HCT116 (cell line): ENCODE measurements at regions not wholly inside any gene's neighbourhood (a gene's known extent, or its start where the extent isn't known, plus 50 kb on each side); places are given as distances from the start of the nearest gene placed in this dataset.

ENCODE experiments used
- ATAC-seq: fragments of 200-7000 bp; cut with Tn5 transposase; 2 replicates; pipeline ENCODE4 v1.9.1; 2020; ENCODE audit warnings: mild to moderate bottlenecking, moderate library complexity
- BruUV-seq: library from RNA; stranded (reverse); fragments of 400-500 nt; replicated peaks from 2 replicates; lab custom pipeline; 2021; lab: Mats Ljungman, UMichigan
- CTCF ChIA-PET: fragments of 300-600 bp; sonication (Branson Sonifier 250); formaldehyde crosslinking; loops from one replicate; lab custom pipeline; 2021; ENCODE audit warnings: antibody characterized with exemption; lab: Charles Lee
- POLR2A ChIA-PET: fragments of 300-600, 350-600 bp; sonication (Branson Sonifier 250); formaldehyde crosslinking; loops from one replicate; lab custom pipeline; 2021; ENCODE audit warnings: antibody characterized with exemption; lab: Charles Lee
- RAD21 ChIA-PET, 2 experiments: fragments of 300-600 bp; sonication (Branson Sonifier 250); formaldehyde crosslinking; loops; one replicate each; lab custom pipeline; 2023; ENCODE audit warnings: low total read pairs in 2 of 2; ENCODE audit not compliant: uncharacterized antibody in 2 of 2, unreplicated experiment in 2 of 2, low non-redundant PET in 1 of 2; lab: Charles Lee
- DNase-seq: peaks from one replicate; pipeline ENCODE4 v3.0.0-alpha.2; 2010; ENCODE audit warnings: low read depth, low spot score
- H2AFZ ChIP-seq: fragments of 200-600 bp; shearing (Covaris generic), sonication (generic); 2 replicates; pipeline ENCODE4 v1.6.1; 2017; ENCODE audit warnings: low read depth, mixed run types, mixed read lengths, antibody characterized with exemption, low read length; ENCODE audit not compliant: poor library complexity, severe bottlenecking
- H3K27ac ChIP-seq: 2 replicates; pipeline ENCODE4 v1.5.1; 2012; ENCODE audit warnings: low read depth, low read length
- H3K27me3 ChIP-seq: fragments of 200-600 bp; sonication (generic); 2 replicates; pipeline ENCODE4 v1.6.1; 2016; ENCODE audit warnings: mixed run types, low read length, mixed read lengths; ENCODE audit not compliant: insufficient read depth
- H3K36me3 ChIP-seq, 2 experiments: fragments of 200-500 bp in 1 of 2; fragments of 200-600 bp in 1 of 2; sonication (Bioruptor generic) in 1 of 2; sonication (generic) in 1 of 2; 2 replicates each; pipeline versions ENCODE4 v1.5.1 to v1.6.1; 2014 to 2016; ENCODE audit warnings: low read length in 2 of 2, inconsistent platforms in 1 of 2, mixed read lengths in 1 of 2, mixed run types in 1 of 2; ENCODE audit not compliant: insufficient read depth in 2 of 2, control insufficient read depth in 1 of 2
- H3K4me1 ChIP-seq, 2 experiments: fragments of 200-600 bp in 1 of 2; sonication (generic) in 1 of 2; 2 replicates each; pipeline versions ENCODE4 v1.5.1 to v1.6.1; 2012 to 2017; ENCODE audit warnings: low read length in 2 of 2, inconsistent platforms in 1 of 2, mild to moderate bottlenecking in 1 of 2, mixed read lengths in 1 of 2, mixed run types in 1 of 2, moderate library complexity in 1 of 2; ENCODE audit not compliant: insufficient read depth in 2 of 2, control insufficient read depth in 1 of 2
- H3K4me2 ChIP-seq: fragments of 200-600 bp; sonication (generic); 2 replicates; pipeline ENCODE4 v1.6.1; 2017; ENCODE audit warnings: mixed run types, low read length, mixed read lengths
- H3K4me3 ChIP-seq, 2 experiments: fragments of 200-600 bp in 1 of 2; sonication (generic) in 1 of 2; replicated peaks in 1 of 2; 2 replicates each; pipeline ENCODE4 v1.5.1; 2011 to 2016; ENCODE audit warnings: low read length in 2 of 2, control low read depth in 1 of 2, low read depth in 1 of 2, mild to moderate bottlenecking in 1 of 2, mixed read lengths in 1 of 2, mixed run types in 1 of 2
- H3K79me2 ChIP-seq: fragments of 200-600 bp; sonication (generic); 2 replicates; pipeline ENCODE4 v1.6.1; 2017; ENCODE audit warnings: mild to moderate bottlenecking, mixed run types, low read length, moderate library complexity, mixed read lengths; ENCODE audit not compliant: insufficient read depth
- H3K9ac ChIP-seq: fragments of 200-600 bp; sonication (generic); 2 replicates; pipeline ENCODE4 v1.6.1; 2016; ENCODE audit warnings: low read length, mixed read lengths
- H3K9me2 ChIP-seq: fragments of 200-600 bp; sonication (generic), shearing (Covaris generic); 2 replicates; pipeline ENCODE4 v1.6.1; 2017; ENCODE audit warnings: mixed run types, mild to moderate bottlenecking, moderate library complexity; ENCODE audit not compliant: insufficient read depth
- H3K9me3 ChIP-seq, 2 experiments: fragments of 200-500 bp in 1 of 2; fragments of 200-600 bp in 1 of 2; sonication (Bioruptor generic) in 1 of 2; sonication (generic) in 1 of 2; 2 replicates each; pipeline ENCODE4 v1.6.1; 2014 to 2017; ENCODE audit warnings: low read length in 2 of 2, mixed read lengths in 2 of 2, inconsistent platforms in 1 of 2, low read depth in 1 of 2, mild to moderate bottlenecking in 1 of 2, mixed run types in 1 of 2, moderate library complexity in 1 of 2; ENCODE audit not compliant: control insufficient read depth in 1 of 2, insufficient read depth in 1 of 2
- H4K20me1 ChIP-seq: fragments of 200-600 bp; sonication (generic), shearing (Covaris generic); 2 replicates; pipeline ENCODE4 v1.6.1; 2017; ENCODE audit warnings: mixed run types, mild to moderate bottlenecking, moderate library complexity; ENCODE audit not compliant: insufficient read depth
- CBX3 ChIP-seq: IDR thresholded peaks from 2 replicates; pipeline ENCODE4 v1.6.1; 2012; ENCODE audit warnings: low read depth
- ELF1 ChIP-seq: IDR thresholded peaks from 2 replicates; pipeline ENCODE4 v1.6.1; 2012; ENCODE audit warnings: low read depth, borderline replicate concordance
- EZH2 ChIP-seq: fragments of 200-600 bp; sonication (generic); IDR thresholded peaks from 2 replicates; pipeline ENCODE4 v1.6.1; 2017; ENCODE audit warnings: antibody characterized with exemption, mixed run types
- EZH2phosphoT487 ChIP-seq: fragments of 200-600 bp; IDR thresholded peaks from 2 replicates; pipeline ENCODE4 v1.6.1; 2018; ENCODE audit warnings: antibody characterized with exemption, borderline replicate concordance
- FOSL1 ChIP-seq: IDR thresholded peaks from 2 replicates; pipeline ENCODE4 v1.6.1; 2012; ENCODE audit warnings: low read depth
- JUND ChIP-seq: IDR thresholded peaks from 2 replicates; pipeline ENCODE4 v1.6.1; 2012
- POLR2A ChIP-seq: IDR thresholded peaks from 2 replicates; pipeline ENCODE4 v1.7.0; 2011; ENCODE audit warnings: borderline replicate concordance; ENCODE audit not compliant: insufficient read depth, insufficient read length; ENCODE audit errors: extremely low read depth
- POLR2AphosphoS5 ChIP-seq: IDR thresholded peaks from 2 replicates; pipeline ENCODE4 v1.6.1; 2011; ENCODE audit warnings: mild to moderate bottlenecking, low read depth, low read length, moderate library complexity
- SP1 ChIP-seq: IDR thresholded peaks from 2 replicates; pipeline ENCODE4 v1.6.1; 2012; ENCODE audit warnings: low read depth
- SRF ChIP-seq: IDR thresholded peaks from 2 replicates; pipeline ENCODE4 v1.6.1; 2012; ENCODE audit warnings: low read depth
- TCF7L2 ChIP-seq: IDR thresholded peaks from 2 replicates; pipeline ENCODE4 v1.7.0; 2011; ENCODE audit warnings: borderline replicate concordance, inconsistent platforms; ENCODE audit not compliant: insufficient read depth, insufficient read length; ENCODE audit errors: extremely low read depth
- YY1 ChIP-seq: IDR thresholded peaks from 2 replicates; pipeline ENCODE4 v1.6.1; 2011; ENCODE audit warnings: low read length, low read depth, moderate library complexity, mild to moderate bottlenecking; ENCODE audit not compliant: insufficient replicate concordance; ENCODE audit errors: extremely low read depth
- ZFX ChIP-seq: fragments of 450-650 bp; IDR thresholded peaks from 2 replicates; pipeline ENCODE4 v1.6.1; 2017
- ZNF274 ChIP-seq: fragments of 200-500 bp; sonication (Bioruptor generic); IDR thresholded peaks from 2 replicates; pipeline ENCODE4 v1.6.1; 2014; ENCODE audit warnings: mild to moderate bottlenecking, low read depth, low read length, inconsistent platforms
- intact Hi-C: fragments of 100-400 bp; cut with micrococcal nuclease; formaldehyde crosslinking; loops from 2 replicates; pipeline ENCODE4 v1.10.0; 2022
- TF ChIP-seq, protein P1 (sequence below): IDR thresholded peaks from 2 replicates; pipeline ENCODE4 v1.6.1; 2012
- TF ChIP-seq, protein P2 (sequence below): IDR thresholded peaks from 2 replicates; pipeline ENCODE4 v1.6.1; 2012; ENCODE audit warnings: low read depth

DNA sequence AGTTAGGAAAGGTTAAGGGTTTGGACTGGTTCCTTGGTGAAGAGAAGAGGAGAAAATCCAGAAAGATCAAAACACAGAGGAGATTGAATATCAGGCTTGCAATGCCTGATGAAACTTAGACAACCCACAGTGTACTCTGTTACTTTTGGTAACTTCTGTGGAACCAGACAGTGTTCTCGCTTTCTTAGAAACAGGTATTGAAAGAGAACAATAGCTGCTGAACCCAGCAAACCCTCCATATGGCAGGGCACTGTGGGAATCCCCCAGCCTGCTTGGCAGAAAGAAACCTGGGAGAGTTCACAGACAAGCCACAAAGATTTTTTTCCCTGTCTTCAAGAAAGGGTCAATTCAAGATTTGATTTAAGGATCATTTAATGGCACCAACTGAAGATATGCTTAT is 342.8 kb downstream of the FOXA2 start:
- no TSS peak for BruUV-seq
- no peaks in the 10 kb centered on the region for H4K20me1 ChIP-seq
- CTCF ChIA-PET = no interaction called here
- no peak for TF ChIP-seq SRF
- TF ChIP-seq, protein P1, sequence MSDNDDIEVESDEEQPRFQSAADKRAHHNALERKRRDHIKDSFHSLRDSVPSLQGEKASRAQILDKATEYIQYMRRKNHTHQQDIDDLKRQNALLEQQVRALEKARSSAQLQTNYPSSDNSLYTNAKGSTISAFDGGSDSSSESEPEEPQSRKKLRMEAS = no peak
- no peak for TF ChIP-seq ZNF274
- no peak for TF ChIP-seq ZFX
- no peak for TF ChIP-seq POLR2AphosphoS5
- no peak for TF ChIP-seq TCF7L2
- no peak for TF ChIP-seq SP1
- no peak for TF ChIP-seq POLR2A
- TF ChIP-seq EZH2 = no peak
- no peak for TF ChIP-seq YY1
- no peak for TF ChIP-seq EZH2phosphoT487
- TF ChIP-seq FOSL1 = no peak
- TF ChIP-seq CBX3 = no peak
- no peak for TF ChIP-seq JUND
- TF ChIP-seq, protein P2, sequence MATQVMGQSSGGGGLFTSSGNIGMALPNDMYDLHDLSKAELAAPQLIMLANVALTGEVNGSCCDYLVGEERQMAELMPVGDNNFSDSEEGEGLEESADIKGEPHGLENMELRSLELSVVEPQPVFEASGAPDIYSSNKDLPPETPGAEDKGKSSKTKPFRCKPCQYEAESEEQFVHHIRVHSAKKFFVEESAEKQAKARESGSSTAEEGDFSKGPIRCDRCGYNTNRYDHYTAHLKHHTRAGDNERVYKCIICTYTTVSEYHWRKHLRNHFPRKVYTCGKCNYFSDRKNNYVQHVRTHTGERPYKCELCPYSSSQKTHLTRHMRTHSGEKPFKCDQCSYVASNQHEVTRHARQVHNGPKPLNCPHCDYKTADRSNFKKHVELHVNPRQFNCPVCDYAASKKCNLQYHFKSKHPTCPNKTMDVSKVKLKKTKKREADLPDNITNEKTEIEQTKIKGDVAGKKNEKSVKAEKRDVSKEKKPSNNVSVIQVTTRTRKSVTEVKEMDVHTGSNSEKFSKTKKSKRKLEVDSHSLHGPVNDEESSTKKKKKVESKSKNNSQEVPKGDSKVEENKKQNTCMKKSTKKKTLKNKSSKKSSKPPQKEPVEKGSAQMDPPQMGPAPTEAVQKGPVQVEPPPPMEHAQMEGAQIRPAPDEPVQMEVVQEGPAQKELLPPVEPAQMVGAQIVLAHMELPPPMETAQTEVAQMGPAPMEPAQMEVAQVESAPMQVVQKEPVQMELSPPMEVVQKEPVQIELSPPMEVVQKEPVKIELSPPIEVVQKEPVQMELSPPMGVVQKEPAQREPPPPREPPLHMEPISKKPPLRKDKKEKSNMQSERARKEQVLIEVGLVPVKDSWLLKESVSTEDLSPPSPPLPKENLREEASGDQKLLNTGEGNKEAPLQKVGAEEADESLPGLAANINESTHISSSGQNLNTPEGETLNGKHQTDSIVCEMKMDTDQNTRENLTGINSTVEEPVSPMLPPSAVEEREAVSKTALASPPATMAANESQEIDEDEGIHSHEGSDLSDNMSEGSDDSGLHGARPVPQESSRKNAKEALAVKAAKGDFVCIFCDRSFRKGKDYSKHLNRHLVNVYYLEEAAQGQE = no peak
- TF ChIP-seq ELF1 = no peak
- POLR2A ChIA-PET = no interaction called here
- H3K9ac ChIP-seq = no peak overlapping the region
- H3K9me2 ChIP-seq = no peaks in the 10 kb centered on the region
- no peak for ATAC-seq
- H3K4me3 ChIP-seq = no peak overlapping the region
- no peaks in the 10 kb centered on the region for H3K9me3 ChIP-seq
- no peak for DNase-seq
- H3K27me3 ChIP-seq = peaks cover 9% of the 10 kb centered on the region; the same call in 1 of the 2 replicates
- H3K27ac ChIP-seq = no peak overlapping the region
- H3K4me2 ChIP-seq = no peak overlapping the region
- no peaks in the 10 kb centered on the region for H3K79me2 ChIP-seq
- no peaks in the 10 kb centered on the region for H3K4me1 ChIP-seq
- intact Hi-C loops = no loop called here
- RAD21 ChIA-PET = no interaction called here
- H2AFZ ChIP-seq = no peak overlapping the region
- H3K36me3 ChIP-seq = no peaks in the 10 kb centered on the region
